Mammary epithelial cell (primary cell): ENCODE measurements at regions not wholly inside any gene's neighbourhood (a gene's known extent, or its start where the extent isn't known, plus 50 kb on each side); places are given as distances from the start of the nearest gene placed in this dataset.

ENCODE experiments used
- EZH2 ChIP-seq: IDR thresholded peaks from 2 replicates; pipeline ENCODE4 v1.6.1; 2012; ENCODE audit warnings: low read length, inconsistent platforms, borderline replicate concordance
- TF ChIP-seq, protein P1 (sequence below), 2 donors: IDR thresholded peaks in 1 of 2; conservative IDR thresholded peaks in 1 of 2; 2 replicates each; pipeline ENCODE4 v1.5.1; 2011 to 2012; ENCODE audit warnings: inconsistent platforms in 2 of 2, low read length in 2 of 2, mild to moderate bottlenecking in 2 of 2, control low read depth in 1 of 2, low read depth in 1 of 2; ENCODE audit not compliant: insufficient read depth in 1 of 2; ENCODE audit errors: extremely low read depth in 1 of 2

DNA sequence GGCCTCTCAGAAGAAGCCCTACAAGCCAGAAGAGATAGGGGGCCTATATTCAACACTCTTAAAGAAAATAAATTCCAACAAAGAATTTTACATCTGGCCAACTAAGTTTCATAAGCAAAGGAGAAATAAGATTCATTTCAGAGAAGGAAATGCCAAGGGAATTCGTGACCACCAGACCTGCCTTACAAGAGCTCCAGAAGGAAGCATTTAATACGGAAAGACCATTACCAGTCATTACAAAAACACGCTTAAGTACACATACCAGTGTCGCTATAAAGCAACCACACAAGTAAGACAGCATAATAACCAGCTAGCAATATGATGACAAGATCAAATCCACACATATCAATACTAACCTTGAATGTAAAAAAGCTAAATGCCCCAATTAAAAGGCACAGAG is 704.9 kb upstream of the CHRM3 start:
- TF ChIP-seq, protein P1, sequence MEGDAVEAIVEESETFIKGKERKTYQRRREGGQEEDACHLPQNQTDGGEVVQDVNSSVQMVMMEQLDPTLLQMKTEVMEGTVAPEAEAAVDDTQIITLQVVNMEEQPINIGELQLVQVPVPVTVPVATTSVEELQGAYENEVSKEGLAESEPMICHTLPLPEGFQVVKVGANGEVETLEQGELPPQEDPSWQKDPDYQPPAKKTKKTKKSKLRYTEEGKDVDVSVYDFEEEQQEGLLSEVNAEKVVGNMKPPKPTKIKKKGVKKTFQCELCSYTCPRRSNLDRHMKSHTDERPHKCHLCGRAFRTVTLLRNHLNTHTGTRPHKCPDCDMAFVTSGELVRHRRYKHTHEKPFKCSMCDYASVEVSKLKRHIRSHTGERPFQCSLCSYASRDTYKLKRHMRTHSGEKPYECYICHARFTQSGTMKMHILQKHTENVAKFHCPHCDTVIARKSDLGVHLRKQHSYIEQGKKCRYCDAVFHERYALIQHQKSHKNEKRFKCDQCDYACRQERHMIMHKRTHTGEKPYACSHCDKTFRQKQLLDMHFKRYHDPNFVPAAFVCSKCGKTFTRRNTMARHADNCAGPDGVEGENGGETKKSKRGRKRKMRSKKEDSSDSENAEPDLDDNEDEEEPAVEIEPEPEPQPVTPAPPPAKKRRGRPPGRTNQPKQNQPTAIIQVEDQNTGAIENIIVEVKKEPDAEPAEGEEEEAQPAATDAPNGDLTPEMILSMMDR (conservative IDR thresholded peaks at IDR 0.05 in 1 of 2, IDR thresholded peaks at IDR 0.05 in 1 of 2; ENCODE audit: extremely low read depth in 1 of 2, insufficient read depth in 1 of 2, low read depth in 1 of 2, low read length in 2 of 2), result no peak
- TF ChIP-seq EZH2, result no peak
